ENCODE measurements at regions not wholly inside any gene's neighbourhood (a gene's known extent, or its start where the extent isn't known, plus 50 kb on each side); places are given as distances from the start of the nearest gene placed in this dataset.

- DNase-seq = no peak
Measured at GRCh38 chr18:27447930-27448329, 262.8 kb upstream of the CHST9 start.

DNA sequence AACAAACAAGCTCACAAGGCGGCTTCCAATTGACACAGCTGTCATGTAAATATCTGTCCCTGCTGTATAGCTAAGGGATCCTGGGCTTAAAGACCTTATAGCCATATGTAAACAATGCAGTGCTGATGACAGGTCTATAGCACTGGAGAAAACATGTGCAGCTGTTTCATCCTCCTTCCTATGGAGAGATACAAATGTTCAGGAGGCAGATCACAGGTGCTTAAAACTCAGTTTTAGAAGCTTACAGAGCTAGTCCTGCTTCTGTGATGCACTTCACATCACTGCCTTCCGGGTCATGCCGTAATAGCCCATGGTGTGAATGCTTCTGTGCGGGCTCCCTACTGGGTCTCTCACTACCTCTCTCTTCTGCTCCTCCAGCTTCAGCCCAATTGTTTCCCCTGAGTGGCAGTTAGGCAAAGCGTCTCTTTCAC is 262.4 kb upstream of the CHST9 start:
- DNase-seq = peak; percentile 46

DNA sequence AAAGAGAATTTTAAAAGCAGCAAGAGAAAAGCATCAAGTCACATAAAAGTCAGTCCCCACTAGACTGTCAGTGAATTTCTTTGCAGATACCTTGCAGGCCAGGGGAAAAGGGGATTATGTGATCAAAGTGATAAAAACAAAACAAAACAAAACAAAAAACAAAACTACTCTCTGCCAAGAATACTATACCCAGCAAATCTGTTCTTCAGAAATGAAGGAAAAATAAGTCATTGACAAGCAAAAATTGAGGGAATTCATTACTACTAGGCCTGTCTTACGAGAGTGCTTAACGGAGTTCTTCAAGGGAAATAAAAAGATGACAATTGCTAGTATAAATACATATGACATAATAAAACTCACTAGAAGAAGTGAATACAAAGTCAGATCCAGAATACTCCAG is 245.5 kb upstream of the CHST9 start:
- DNase-seq = no peak

GRCh38 chr18:27428716-27429475 is 243.8 kb upstream of the CHST9 start:
- DNase-seq = no peak

DNA sequence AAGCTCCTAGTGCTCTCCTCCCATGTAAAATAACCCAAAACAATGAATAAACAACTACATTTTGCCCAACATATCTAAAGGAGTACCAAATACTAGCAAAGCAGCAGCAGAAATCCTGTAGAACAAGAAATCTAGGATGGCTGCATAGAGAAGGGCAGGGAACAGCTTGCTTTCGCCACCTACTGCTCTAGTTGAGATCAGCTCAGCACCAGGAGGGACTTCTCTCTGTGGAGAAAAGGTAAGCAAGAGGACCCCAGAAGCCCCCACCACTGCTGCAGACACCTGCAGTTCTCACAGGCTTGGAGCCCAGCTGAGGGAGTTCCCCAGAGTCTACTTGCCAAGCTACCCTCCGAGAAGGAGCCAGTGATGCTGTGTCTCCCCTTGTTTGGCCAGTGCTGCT is 243.0 kb upstream of the CHST9 start:
- no peak for DNase-seq

DNA sequence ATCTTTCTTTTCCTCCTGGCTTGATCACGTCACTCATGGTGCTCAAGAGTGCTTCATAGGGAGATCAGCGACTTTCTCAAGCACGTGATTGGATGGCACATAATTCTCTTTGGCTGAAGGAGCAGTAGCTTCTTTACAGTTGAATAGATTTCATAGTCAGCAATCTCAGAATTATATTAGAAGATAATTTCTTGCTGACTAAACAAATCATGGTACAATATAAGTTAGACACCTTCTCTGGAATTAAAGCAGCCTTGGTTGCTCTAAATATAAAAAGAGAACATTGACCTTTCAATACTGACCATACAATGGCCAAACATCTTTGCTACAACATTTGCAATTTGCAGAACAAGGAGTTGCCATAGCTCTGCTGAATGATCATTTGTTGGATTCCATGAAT is 238.5 kb upstream of the CHST9 start:
- no peak for DNase-seq

- DNase-seq = no peak
Measured at GRCh38 chr18:27419646-27420045, 234.5 kb upstream of the CHST9 start.

DNA sequence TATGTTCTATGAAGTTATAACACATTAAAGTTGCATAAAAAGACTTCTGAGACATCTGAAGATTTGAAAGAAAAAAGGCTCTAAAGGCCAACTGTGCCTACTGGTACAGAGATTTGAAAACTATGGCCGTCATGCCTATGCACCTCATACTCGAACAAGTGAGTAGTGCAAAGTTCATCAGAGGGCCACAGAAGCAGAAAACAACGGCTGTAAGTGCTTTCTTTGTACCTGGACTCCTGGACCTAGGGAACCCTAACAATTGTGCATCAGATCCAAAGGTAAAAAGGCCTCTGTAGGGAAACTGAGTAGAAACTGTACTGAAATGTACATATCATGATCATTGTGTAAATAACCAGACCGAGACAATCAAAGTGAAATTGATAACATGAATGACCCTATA is 230.4 kb upstream of the CHST9 start:
- DNase-seq = no peak

GRCh38 chr18:27414682-27415081 is 229.6 kb upstream of the CHST9 start:
- no peak for DNase-seq

DNA sequence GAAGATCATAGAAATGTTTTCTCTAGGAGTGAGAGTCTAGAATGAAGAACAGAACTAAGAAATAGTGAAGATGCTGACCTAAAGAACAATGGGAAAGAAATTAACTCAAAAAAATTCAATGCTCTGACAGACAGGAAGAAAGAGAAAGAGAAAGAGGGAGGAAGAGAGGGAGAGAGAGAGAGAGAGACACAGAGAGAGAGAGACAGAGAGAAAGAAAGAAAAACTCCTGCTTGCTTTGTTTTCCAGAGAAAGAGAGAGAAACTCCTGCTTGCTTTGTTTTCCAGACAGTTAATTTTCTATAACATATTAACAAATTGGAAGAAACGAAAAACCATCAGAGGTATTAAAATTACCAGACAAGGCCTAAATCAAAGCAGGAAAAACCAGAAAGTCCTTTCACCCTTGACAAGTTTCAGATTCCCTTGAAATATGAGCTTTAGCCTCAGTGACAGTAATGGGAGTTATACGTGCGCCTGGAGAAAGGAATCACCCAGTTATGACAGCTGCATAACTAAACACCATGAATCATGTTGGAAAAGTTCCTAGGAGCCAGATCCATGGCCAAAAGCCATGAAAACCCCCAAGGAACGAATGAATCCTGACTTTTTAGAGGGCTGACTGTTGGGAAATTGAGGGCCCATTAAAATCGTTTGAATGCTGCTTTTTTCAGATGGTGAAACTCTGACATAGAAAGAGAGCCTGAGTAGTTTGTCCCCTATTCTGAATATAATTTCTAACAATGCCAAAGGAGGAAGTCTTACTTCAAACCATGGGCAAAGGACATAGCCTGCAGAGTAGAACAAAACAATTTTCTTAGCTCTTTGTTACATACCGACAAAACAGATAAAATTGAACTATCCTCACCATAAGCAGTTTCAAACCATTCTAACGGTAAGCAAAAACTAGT is 228.6 kb upstream of the CHST9 start:
- DNase-seq = no peak

GRCh38 chr18:27412556-27412955 is 227.4 kb upstream of the CHST9 start:
- no peak for DNase-seq

GRCh38 chr18:27411911-27412310 is 226.8 kb upstream of the CHST9 start:
- no peak for DNase-seq

DNA sequence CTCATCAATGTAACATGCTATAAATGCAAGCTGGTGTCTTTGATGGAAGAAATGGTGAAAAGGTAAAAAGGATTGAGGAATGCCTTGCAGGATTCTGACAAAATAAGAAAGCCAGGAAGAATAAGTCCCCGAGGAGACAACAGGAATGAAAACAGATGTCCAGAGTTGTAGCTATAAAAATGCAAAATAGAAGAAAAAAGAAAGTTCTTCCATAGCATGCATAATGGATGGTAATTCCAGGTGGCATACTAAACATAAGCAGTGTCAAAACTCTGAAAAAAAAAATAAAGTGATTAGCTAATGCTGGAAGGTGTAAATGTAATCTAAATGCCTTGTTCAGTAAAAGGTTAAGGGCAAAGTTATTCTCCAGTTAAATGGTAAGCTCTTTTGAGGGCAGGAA is 225.9 kb upstream of the CHST9 start:
- no peak for DNase-seq

GRCh38 chr18:27404855-27405254 is 219.7 kb upstream of the CHST9 start:
- no peak for DNase-seq

DNA sequence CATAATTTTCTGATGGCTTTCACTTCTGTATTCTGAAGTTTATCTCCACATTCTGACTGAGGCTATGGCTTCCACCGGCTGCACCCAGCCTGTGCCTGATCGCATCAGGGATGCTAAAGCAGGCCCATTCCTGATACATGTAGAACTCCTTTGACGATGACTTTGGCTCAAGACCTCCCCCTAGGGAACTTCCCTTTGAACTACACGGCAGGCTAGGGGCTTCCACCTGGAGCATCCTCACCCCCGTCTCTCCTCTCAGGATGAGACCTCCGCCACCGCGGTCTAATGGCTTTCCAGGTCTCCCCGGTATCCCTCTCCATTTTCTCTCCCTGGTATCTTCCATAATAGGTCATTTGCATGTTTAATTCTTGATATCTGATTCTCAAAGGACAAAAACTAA is 214.9 kb upstream of the CHST9 start:
- DNase-seq = no peak

- DNase-seq = no peak
Measured at GRCh38 chr18:27395752-27396151, 210.6 kb upstream of the CHST9 start.

DNA sequence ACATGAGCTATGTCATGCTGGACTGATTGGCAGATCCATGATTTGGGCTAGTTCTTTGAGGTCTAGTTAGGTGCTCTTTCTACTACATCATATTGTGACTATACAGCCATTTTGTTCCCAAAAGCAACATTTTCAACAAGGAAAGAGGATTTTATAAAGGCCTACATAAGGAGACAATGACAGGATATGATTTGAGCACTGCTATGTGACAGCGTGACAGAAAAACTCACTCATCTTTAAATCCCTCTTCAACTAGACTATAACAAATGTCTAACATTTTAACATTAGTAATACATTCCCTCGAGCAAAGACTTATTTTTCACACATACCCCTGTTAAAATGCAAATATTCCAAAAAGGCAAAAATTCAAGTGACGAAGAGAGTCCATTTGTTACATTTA is 209.6 kb upstream of the CHST9 start:
- no peak for DNase-seq

DNA sequence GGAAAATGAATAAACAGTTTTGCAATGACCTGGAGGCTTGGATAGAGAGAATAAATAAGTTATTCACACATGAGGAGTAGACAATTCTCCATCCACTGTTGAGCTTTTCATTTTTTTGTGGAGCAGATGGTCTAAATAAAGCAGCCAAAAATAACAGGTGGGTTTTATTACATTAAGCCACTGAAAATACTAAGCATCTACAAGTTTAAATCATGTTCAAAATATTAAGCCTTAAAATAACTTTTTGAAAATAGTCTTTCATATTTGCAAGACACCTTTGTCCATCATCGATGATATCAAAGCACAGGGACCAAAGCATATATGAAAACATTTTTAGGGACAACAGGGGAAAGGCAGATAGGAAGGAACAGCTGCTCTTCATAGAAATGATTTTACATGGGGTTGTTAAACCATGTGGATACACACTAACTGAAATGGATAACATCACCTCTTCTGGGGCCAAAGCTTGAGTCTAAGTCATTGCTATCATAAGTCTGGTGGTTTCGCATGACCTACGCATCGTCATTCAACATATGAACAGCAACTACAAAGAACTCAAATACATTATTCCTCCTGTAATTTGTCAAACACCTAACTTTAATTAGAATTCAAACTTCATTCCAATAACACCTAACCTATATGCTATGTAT is 197.6 kb upstream of the CHST9 start:
- DNase-seq = no peak

DNA sequence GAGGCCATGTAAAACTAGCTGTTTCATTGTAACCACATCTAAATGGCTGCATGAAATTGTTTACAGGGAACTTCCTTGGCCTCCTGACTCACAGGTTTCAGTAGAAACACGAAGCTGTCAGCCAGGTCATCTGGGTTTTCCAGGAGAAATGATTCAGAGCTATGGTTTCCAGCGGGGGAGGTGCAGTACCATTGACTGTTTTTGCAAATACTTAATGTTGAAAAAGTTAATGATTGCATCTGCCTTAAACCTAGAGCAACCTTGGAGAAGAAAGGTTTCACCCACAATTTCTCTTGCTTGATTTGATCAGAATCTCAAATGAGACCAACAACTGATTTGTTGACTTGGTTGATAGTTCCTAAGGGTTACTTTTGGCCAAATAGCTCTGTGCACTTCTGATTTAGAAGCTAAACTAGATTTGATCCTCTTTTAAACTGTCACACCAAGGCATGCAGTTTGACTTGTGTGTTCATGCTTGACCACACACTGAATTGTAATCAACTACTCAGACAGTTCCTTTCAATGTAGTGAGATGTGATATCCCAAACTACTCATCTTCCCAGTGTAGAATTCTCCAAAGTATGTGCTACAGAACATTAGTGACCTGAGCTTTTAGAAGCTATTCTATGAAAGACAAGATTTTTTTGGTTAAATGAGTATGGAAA is 193.5 kb upstream of the CHST9 start:
- no peak for DNase-seq

GRCh38 chr18:27377251-27377650 is 192.1 kb upstream of the CHST9 start:
- no peak for DNase-seq

DNA sequence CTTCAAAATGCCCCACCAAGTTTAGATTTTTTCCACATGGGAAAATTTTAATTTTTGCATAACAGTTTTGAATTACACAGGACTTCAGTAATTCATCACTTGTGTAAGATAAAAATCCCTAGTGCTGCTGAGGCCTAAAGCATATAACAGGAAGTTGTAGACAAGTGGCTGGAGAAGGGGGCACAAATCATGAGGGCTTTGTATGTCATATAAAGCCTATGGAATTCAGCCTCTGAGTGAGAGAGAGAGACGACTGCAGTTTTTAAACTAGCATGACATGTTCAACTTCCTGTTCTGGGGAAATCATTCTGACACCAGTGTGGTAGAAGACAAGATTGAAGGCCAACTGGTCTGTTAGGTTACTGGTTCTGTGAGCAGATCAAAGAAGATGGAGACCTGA is 187.3 kb upstream of the CHST9 start:
- DNase-seq = no peak

GRCh38 chr18:27366665-27367064 is 181.6 kb upstream of the CHST9 start:
- DNase-seq = no peak

DNA sequence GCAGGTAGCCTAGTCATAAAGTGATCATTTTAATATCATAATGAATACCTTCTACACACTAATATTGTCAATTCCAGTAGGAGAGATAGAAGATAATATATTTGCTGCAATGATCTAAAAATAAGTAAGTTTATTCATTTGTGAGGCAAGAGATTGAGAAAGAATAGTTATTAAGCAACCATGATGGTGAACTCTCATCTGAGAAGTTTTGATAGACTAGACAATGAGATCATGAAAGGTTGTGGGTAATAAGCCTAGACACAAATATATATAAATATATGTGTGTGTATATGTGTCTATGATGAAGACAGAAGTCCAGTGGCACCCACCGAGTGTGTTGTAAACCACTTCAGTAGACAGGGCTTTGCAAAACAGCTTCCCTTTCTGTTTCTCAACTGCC is 181.0 kb upstream of the CHST9 start:
- DNase-seq = no peak
